Right lobe of liver (tissue), 6 donors: ENCODE measurements at regions not wholly inside any gene's neighbourhood (a gene's known extent, or its start where the extent isn't known, plus 50 kb on each side); places are given as distances from the start of the nearest gene placed in this dataset.

Experiments used
- ATAC-seq, 4 donors: fragments of 200-7000 bp; cut with Tn5 transposase; one replicate each; pipeline ENCODE4 v1.9.1; 2020; ENCODE audit warnings: mild to moderate bottlenecking in 4 of 4, moderate library complexity in 4 of 4
- DNase-seq, 3 donors: peaks; one replicate each; pipeline ENCODE4 v3.0.0-alpha.2; 2020
- H3K27ac ChIP-seq, 3 donors: fragments of 200-600 bp; one replicate each; pipeline ENCODE4 v1.8.0; 2022
- H3K27me3 ChIP-seq, 2 donors: fragments of 200-600 bp; one replicate each; pipeline ENCODE4 v1.8.0; 2022
- H3K36me3 ChIP-seq, 4 donors: fragments of 200-600 bp; sonication (generic) in 1 of 4; one replicate each; pipeline versions ENCODE4 v1.5.1 to v1.8.0; 2017 to 2022; ENCODE audit warnings: control low read depth in 1 of 4
- H3K4me1 ChIP-seq, 4 donors: fragments of 200-600 bp; sonication (generic) in 1 of 4; one replicate each; pipeline versions ENCODE4 v1.5.1 to v1.8.0; 2017 to 2022; ENCODE audit warnings: control low read depth in 1 of 4
- H3K4me3 ChIP-seq, 3 donors: fragments of 200-600 bp; one replicate each; pipeline ENCODE4 v1.8.0; 2022
- H3K9me3 ChIP-seq, 4 donors: fragments of 200-600 bp; sonication (generic) in 1 of 4; one replicate each; pipeline versions ENCODE4 v1.5.1 to v1.8.0; 2017 to 2022; ENCODE audit warnings: control low read depth in 1 of 4
- CTCF ChIP-seq, 4 donors: fragments of 200-600 bp in 3 of 4; fragments of 450-650 bp in 1 of 4; IDR thresholded peaks; one replicate each; pipeline versions ENCODE4 v1.5.1 to v1.8.0; 2016 to 2022; ENCODE audit warnings: antibody characterized with exemption in 4 of 4, mild to moderate bottlenecking in 2 of 4
- POLR2A ChIP-seq: fragments of 450-650 bp; IDR thresholded peaks from one replicate; pipeline ENCODE4 v1.6.1; 2017; ENCODE audit warnings: antibody characterized with exemption, mild to moderate bottlenecking
- WGBS: methylation state at CpG from one replicate; pipeline ENCODE4 v1.1.6; 2018; ENCODE audit warnings: low coverage, low lambda C conversion rate; ENCODE audit not compliant: insufficient coverage; ENCODE audit errors: missing lambda C conversion rate; 5-methylcytosine and 5-hydroxymethylcytosine counted together
- intact Hi-C, 2 donors: fragments of 100-400 bp; cut with DNase I; formaldehyde crosslinking; loops; one replicate each; pipeline versions ENCODE4 v1.11.2 to v1.14.1; 2022
- donor health status: DM: no; HTN: yes; CAD: no.
- donor health status: DM: no; HTN: no; CAD: no.
- donor health status: DM: no; HTN: no; CAD: no.
- donor health status: DM: no; HTN: yes; CAD: no.
- donor health status: DM: no; HTN: yes; CAD: no.

DNA sequence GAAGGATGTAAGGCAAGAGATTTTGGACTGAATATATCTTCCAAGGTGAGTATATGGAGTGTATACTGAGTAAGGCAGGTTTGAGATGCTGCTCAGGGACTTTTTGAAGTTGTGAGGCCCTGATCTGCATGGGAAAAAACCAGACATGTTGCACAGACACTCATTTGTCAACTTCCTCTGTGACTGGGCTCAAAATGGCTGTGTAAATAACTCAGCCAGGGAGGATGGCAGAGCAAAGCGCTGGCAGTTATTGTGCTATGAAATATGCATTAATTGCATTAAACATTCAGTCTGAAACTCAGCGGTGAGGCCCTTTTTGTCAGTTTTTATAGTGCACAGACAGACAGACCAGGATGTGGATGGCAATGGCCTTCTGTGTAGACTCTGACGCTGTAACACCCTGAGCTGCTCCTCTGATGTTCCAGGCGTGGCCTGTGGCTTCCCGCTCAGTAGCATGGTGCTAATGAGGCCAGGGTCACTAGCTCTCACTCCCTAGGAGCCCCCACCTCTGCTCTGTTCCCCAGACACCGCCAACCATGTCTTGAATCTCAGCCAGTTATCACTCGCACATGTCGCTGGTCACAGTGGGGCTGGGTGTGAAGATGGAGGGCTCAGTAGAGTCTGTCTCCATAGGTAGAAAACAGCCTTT, 307.0 kb upstream of the PROX1 start:
- peaks cover 0 to 23% (median 7%) of the 10 kb centered on the region in 4 donors for H3K4me1 ChIP-seq
- intact Hi-C loops = no loop called here
- no peak overlapping the region for H3K4me3 ChIP-seq
- H3K9me3 ChIP-seq = no peaks in the 10 kb centered on the region
- ATAC-seq (no peak), DNase-seq (no peak)
- TF ChIP-seq POLR2A = no peak
- no peak for TF ChIP-seq CTCF (IDR thresholded peaks at IDR 0.05)
- H3K27ac ChIP-seq = no peak overlapping the region
- no peaks in the 10 kb centered on the region for H3K36me3 ChIP-seq
- H3K27me3 ChIP-seq = no peaks in the 10 kb centered on the region
- WGBS = 80% methylated on average over 1 of the region's 8 CpGs

GRCh38 chr1:213681788-213682340, 305.9 kb upstream of the PROX1 start:
- intact Hi-C loops = no loop called here
- Histone ChIP-seq H3K36me3 (no peaks in the 10 kb centered on the region), H3K27ac (no peak overlapping the region), H3K4me1 (peaks cover 0 to 31% (median 7%) of the 10 kb centered on the region in 4 donors), H3K27me3 (no peaks in the 10 kb centered on the region), H3K9me3 (no peaks in the 10 kb centered on the region), H3K4me3 (no peak overlapping the region)
- no peak for ATAC-seq
- TF ChIP-seq POLR2A (no peak), CTCF (IDR thresholded peaks at IDR 0.05) (no peak)
- WGBS = 77% methylated on average over 1 of the region's 3 CpGs
- no peak for DNase-seq

GRCh38 chr1:213683529-213683928, 304.2 kb upstream of the PROX1 start:
- no peak for ATAC-seq
- peaks cover 0 to 24% (median 4%) of the 10 kb centered on the region in 4 donors for H3K4me1 ChIP-seq
- no peaks in the 10 kb centered on the region for H3K9me3 ChIP-seq
- no peak overlapping the region for H3K27ac ChIP-seq
- no peak for DNase-seq
- H3K27me3 ChIP-seq = no peaks in the 10 kb centered on the region
- TF ChIP-seq CTCF (IDR thresholded peaks at IDR 0.05) = no peak
- TF ChIP-seq POLR2A = no peak
- H3K36me3 ChIP-seq = no peaks in the 10 kb centered on the region
- intact Hi-C loops = no loop called here
- H3K4me3 ChIP-seq = no peak overlapping the region
- WGBS = 78% methylated on average over 5 of the region's 7 CpGs

DNA sequence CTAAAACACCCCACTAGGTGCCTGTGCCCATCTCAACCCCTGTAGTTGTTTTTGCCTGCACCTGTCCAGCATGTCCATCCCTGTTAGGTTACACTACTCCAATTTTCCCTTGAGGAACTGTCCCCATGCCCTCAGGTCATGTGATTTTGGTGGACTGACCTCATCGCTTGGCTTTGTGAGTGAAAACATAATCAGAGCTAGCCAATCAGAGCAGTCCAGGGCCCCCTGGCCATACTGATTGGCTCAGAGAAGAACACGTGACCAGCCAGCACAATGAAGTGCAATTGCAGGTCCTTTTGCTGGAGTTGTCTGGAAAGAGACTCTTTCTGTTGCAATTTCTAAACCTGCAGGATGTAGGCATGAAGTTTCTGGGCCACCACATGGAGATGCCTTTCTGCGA, 303.3 kb upstream of the PROX1 start:
- no peak overlapping the region for H3K4me3 ChIP-seq
- H3K4me1 ChIP-seq = peaks cover 0 to 16% (median 1%) of the 10 kb centered on the region in 4 donors
- H3K27ac ChIP-seq = no peak overlapping the region
- no peak for ATAC-seq
- H3K36me3 ChIP-seq = no peaks in the 10 kb centered on the region
- no peak for TF ChIP-seq CTCF (IDR thresholded peaks at IDR 0.05)
- TF ChIP-seq POLR2A = no peak
- no peaks in the 10 kb centered on the region for H3K27me3 ChIP-seq
- intact Hi-C loops = no loop called here
- DNase-seq = no peak
- 100% methylated on average over 1 of the region's 3 CpGs for WGBS
- H3K9me3 ChIP-seq = no peaks in the 10 kb centered on the region
